ENCODE measurements at regions not wholly inside any gene's neighbourhood (a gene's known extent, or its start where the extent isn't known, plus 50 kb on each side); places are given as distances from the start of the nearest gene placed in this dataset.
"Not testable (repeated sequence)": the region's sequence is repeated elsewhere in the genome, so short reads cannot be mapped to it uniquely, and the experiment has no call there.

DNA sequence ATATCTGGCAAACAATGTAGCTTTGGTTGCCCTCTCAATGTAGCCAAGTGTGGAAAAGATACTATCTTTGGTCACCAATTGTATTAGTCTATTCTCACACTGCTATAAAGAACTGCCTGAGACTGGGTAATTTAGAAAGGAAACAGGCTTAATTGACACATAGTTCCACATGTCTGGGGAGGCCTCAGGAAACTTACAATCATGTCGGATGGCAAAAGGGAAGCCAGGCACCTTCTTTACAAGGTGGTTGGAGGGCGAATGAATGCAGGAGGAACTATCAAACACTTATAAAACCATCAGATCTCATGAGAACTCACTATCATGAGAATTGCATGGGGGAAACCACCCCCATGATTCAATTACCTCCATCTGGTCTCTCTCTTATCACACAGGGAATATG is 133.1 kb upstream of the TBCA start:
- no peak for DNase-seq (ENCODE audit: low read depth, low spot score)

DNA sequence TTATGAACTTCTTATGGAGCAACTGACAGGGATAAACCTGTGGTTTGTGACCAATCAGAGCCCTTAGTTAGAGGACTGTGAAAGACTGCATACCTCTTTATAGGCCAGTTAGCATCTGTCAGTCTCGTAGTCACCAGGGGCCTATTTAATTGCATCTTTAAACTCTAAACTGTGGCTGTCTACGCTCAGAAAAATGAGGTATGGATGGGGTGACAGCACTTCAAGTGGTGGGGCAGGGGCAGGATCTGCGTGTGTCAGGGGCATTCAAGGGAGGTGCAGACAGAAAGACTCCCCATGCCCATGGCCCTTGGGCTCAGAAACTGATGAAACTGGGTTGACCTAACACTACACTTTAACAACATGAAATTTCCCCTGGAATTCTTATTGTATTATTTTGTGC is 132.6 kb upstream of the TBCA start:
- DNase-seq (ENCODE audit: low read depth, low spot score), result no peak

DNA sequence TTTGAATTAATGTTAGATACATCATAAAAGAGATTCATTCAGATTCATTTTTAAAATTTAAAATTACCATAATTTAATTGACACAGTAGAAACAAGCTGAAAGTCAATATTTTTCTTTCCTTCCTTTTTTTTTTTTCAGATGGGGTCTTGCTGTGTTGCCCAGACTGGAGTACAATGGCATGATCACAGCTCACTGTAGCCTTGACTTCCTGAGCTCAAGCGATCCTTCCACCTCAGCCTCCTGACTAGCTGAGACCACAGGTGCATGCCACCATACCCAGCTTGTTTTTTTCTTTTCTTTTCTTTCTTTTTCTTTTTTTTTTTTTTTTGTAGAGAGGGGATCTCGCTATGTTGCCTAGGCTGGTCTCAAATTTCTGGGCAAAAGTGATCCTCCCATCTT is 131.6 kb upstream of the TBCA start:
- DNase-seq (ENCODE audit: low read depth, low spot score), result no peak

DNA sequence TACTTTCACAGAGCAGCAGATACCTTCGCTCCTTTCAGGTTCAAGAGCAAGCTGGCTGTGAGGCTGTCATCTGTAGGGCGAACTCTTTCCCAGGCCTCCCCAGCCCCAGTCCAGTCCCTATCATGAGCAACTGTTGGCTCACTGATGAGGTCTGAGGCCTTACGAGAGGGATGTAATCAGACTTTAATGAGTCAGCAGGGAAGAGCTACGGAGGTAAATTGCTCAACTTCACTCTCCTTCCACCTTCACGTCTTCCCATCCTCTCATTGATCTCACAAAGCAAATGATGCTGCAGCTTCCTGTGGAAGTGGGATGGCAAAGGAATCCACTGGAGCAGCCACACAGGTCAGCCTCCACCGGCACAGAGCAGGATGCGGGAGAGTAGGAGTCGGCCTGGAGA is 130.7 kb upstream of the TBCA start:
- no peak for DNase-seq (ENCODE audit: low read depth, low spot score)

DNA sequence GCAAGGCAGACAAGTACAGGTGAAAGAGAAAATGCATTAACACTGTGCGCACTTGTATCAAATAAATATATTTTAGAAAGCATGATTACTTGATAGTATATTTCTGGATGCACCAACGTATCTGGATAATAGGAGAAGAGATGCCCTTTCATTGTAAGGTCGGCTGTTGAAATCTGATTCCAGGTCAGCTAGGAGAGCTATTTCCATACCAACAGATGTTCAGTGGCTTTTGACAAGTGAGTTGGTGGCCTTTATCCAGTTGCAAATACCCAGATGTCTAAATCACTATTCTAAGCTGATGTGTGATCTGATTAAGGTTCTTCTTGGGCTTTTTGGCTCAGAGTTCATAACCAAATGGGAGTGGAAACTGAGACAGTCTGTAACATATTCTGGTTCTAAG is 128.2 kb upstream of the TBCA start:
- no peak for DNase-seq (ENCODE audit: low read depth, low spot score)

DNA sequence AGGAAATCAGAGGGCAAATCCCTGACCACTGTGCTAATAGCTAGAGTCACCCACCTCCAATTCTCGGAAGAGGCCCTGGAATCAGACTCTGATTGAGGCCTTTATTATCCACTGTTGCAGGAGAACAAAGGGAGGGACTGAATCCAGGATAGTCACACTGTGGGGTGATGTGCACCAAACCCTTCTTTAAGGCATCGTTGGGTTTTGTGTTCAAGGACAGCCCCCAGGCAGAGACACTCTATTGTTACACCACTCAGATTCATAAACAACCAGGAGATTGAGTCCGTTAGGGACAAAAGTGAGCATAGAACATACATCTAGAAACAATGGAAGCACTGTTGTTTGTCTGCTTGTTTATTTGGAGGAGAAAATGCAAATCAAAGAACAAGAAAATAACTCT is 124.6 kb upstream of the TBCA start:
- no peak for DNase-seq (ENCODE audit: low read depth, low spot score)

DNA sequence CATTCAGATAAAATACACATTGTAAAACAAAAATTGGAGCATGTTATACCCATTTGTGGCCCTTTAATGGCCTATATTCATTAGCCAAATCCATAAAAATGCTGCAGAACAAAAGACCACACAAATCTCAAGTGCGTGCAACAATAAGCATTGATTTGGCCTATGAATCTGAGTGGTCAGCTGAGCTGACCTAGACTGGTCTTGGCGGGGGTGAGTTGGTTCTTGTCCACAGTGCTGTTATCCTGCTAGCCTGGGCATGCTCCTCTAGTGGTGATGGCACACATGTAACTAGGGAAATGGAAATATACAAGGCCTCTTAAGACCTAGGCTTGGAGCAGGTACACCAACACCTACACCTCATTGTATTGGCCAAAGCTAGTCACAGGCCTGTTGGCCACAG is 122.2 kb upstream of the TBCA start:
- no peak for DNase-seq (ENCODE audit: low read depth, low spot score)

DNA sequence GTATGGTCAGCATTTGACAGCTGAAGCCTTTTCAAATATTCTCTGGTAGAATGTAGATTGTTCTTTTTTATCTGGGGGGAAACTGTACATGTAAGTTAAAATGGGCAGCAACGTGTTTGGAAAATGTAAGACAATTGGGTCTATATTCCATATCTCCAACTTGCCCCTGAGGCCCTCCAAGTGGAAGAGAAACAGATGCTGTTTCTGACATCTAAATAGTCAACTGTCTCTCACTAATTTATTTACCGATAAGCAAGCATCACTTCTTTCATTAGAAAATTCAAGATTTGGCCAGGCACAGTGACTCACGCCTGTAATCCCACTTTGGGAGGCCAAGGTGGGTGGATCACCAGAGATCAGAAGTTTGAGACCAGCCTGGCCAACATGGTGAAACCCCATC is 120.2 kb upstream of the TBCA start:
- DNase-seq (ENCODE audit: low read depth, low spot score), result no peak

DNA sequence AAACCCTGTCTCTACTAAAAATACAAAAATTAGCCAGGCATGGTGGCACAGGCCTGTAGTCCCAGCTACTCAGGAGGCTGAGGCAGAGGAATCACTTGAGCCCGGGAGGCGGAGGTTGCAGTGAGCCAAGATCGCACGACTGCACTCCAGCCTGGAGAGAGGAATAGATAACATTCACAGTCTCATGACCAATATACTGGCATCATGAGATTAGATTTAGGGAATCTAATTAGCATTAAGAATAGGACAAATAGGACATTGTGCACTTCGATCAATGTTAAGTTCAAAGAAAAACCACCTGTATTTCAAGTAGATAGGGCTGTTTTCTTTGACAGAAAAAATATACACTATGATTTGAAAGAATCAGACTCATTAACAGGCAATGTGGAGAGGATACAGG is 118.0 kb upstream of the TBCA start:
- DNase-seq (ENCODE audit: low read depth, low spot score), result not testable (repeated sequence)

DNA sequence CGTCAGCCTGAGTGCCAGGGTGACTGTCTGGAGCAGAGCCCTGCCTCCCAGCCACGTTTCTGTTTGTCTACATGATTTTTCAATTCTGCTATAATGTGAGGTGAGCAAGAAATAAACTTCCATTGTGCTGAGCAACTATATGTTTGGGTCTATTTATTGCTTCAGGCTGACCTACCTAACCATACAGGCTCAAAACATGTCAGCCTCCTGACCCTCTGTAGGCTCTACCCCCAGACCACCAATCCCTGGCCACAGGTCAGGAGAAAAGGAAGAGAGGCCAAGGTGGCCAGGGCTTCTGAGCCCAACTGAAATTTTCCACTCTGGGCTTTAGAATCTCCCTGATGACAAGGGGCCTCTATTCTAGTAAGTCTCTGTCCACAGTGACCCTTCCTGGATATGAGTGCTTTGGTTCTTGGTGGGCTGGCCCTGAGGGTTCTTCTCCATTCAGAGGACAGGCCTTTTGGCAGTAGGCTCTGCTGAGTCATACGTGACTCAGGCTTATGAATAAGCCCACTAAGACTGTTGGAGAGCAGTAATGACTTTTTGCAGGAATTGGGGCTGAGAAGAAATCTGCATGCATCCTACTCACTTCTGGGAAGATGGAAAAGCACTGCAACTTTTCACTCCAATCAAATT is 117.2 kb upstream of the TBCA start:
- DNase-seq (ENCODE audit: low read depth, low spot score), result peak; percentile 96

DNA sequence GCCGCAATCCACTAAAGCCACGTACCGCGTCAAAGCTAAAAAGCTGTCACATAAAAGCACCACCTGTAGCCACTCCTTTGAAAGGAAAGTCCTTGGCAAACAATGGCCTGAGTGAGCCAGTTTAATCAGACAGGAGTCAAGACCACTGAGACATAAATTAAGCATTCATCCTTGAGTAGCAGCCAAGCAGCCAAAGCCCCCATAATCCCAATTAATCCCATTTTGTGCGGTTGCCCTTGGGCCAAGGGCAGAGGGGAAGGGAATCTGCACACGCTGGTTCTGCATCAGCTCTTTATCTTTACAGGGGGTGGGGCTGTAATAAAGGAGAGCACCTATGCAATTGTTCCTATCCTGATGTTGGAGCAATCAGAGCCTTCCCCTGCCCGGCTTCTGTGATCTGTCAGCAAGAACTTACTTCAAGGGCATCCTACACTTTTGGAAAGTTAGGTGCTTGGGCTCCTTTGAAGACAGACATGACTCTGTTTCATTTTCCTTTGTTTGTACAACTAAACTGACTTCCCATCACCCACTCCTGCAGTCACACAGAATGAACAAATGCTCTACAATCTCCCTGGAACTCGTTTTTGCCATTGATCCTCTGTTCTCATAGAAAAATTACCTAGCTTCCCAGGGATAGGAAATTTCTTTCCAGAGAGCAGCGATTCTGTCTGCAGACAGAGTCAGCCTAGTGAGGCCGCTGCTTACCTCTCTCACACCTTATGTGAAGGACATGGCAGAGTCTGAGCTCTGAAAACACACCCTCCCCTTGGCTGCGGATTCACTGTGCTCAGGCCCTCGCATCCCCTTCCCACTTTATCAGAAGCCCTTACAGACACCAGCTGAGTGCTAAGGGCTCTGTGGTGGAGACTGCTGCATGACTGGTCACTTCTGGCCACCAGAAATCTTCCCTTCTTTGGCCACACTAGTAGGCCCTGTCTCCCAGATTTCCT is 116.2 kb upstream of the TBCA start:
- no peak for DNase-seq (ENCODE audit: low read depth, low spot score)

DNA sequence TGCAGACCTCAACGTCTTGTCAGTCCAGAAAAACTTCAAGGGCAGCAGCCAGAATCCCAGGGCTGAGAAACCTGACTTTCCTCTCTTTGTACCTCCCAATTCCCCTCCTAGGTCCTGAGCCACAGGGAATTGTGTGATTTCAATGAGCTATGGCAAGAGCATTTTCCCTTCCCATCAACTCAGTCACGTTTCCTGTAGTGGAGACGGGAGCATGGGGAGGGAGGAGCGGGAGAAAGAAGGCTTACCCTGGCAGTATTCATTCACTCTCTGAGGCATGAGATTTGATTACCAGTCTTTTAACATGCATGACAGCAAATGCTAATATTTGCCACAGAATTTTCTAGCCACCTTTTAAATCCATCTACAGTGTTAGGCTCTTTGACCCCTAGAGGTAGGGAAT is 109.4 kb upstream of the TBCA start:
- DNase-seq (ENCODE audit: low read depth, low spot score), result no peak

DNA sequence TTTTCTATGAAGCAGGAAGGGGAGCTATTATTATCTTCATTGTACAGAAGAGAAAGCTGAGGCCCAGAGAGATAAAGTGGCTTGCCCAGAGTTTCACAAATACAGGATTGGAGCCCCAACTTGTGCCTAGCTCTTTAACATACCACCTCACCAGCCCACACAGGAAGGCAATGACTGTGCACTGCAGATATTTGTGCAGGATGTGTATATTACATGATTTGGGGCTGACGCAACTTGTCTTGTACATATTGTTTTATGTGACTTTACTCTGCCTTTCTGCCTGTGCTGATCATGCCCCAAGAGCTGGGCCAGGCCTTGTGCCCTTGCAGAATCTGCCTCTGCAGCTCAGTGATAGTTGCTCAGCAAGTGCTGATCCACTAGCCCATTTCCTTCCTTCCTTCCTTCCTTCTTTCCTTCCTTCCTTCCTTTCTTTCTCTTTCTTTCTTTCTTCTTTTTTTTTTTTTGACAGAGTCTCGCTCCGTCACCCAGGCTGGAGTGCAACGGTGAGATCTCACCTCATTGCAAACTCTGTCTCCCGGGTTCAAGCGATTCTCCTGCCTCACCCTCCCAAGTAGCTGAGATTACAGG is 106.6 kb upstream of the TBCA start:
- no peak for DNase-seq (ENCODE audit: low read depth, low spot score)

DNA sequence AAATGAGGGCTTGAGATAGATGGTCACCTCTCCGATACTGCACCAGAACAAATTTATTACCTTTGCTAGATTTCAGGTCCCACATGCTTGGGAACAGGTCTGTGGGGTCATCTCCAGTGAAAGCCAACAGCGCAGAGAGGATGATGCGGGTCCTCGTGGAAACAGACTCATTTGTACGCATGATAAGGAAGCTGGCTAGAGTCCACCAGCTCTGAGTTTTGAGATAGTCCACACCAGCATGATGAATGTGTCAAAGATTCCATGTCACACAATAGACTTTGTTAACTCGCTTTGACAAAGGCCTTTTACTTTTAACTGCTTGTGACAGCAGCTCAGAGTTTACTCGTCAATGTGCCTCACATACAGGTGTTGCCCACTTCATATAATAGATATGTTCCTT is 105.4 kb upstream of the TBCA start:
- DNase-seq (ENCODE audit: low read depth, low spot score), result no peak

DNA sequence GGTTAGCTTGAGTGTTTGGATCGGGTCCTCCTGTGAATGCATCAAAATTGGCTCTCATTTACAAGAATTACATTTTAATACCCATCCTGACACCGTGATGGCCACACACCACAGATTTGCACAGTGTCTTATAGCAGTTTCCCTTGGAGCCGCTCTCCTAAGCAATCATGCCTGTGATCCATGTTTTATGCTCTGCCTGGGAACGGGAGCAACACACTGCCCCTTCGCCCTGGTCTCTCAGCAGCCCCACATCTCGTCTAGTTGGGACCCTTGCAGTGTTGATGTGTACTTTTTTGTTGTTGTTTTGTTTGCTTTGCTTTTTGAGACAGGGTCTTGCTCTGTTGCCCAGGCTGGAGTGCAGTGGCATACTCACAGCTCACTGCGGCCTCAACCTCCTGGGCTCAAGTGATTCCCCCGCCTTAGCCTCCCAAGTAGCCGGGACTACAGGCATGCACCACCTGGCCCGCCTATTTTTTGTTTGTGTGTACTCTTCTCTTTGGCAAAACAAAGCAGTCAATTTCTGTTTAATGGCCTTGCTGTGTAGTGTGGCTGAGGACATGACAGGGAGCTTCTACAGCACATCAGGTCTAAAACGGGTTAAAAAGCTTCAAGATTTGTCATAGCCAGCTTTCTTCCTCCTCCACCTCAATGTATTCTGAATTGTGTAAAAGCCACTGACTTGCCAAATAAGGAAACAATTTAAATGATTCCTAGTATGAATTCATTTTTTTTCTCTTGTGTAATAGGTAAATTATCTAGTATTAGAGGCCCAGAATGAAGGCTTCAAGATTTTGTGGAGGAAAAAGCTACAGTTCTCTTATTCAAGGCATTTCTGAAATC is 101.6 kb upstream of the TBCA start:
- DNase-seq (ENCODE audit: low read depth, low spot score), result no peak

DNA sequence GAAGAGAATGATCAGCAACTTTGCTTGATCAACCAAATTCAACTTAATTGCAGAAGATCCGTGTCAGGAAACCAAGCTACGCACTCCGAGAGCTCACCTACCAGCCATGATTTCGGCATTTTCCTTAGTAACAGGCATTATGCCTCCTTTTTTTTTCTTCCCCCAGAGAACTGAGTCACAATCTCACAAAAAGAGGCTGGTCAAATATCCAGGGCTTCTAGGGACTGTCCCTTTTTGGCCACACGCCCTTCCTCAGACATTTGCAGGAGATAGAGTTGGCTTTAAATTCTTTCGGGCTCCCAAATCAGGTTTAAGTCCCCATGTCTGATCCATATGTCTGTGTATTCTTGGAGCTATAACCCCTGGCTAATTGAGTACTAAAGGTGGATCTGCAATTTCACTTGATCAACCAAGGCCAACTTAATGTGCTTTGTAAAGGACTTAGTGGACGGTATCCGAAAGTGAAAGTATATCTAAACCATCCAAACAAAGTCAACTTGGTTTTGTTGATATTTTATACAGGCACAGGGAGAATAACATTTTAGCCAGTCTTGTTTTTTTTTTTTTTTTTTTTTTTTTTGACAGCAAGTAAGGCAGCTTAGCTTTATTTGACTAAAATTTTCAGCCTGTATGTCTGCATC is 100.8 kb upstream of the TBCA start:
- no peak for DNase-seq (ENCODE audit: low read depth, low spot score)

DNA sequence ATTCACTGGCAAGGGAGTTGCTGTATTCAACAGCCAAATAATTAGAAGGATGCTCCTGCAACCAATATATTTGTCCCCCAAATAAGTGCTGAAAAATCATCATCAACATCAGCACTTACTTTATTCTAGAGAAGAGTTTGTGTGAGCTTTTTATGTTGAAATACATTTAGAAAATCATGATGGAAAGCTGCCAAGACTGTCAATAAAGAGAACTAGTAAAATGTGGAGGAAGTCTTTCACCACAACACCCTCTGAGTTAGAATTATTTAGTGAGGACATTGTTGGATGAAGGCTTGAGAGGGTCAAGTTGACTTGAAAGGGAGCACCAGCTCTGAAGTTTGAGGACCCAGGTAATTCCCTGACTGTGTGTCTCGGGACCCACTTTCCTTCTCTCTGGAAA is 100.2 kb upstream of the TBCA start:
- DNase-seq (ENCODE audit: low read depth, low spot score), result no peak

DNA sequence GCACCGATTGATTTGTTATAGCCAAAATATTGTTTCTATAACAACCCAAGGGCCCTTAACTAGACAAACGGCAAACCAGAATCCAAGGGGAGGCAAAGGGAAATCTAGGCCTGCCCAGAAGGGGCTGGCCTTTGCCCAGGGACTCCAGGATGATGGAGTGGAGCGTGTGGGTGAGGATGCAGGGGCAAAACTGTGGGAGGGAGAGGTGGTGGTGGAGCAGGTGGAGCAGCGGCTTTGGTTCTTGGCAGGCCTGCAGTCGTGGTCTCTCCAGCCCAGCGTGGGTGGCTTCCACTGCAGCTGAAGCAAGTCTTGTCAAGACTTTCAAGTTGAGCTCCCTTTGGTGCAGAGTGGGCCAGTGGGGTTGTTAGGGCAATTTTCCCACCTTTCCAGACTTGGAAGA is 98.6 kb upstream of the TBCA start:
- DNase-seq (ENCODE audit: low read depth, low spot score), result no peak

DNA sequence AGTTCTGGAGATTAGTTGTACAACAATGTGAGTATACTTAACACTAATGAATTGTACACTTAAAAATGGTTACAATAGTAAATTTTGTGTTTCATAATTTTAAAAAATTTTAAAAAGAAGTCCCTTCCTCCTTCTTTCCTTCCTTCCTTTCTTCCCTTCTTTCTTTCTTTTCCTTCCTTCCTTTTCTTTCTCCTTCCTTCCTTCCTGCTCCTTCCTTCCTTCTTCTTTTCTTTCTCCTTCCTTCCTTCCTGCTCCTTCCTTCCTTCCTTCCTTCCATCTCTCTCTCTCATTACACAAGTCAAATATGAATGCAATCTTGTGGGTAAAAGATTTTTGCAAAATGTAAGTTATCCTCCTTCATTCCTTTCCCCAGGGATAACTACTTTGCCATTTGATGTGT is 97.1 kb upstream of the TBCA start:
- DNase-seq (ENCODE audit: low read depth, low spot score), result no peak

DNA sequence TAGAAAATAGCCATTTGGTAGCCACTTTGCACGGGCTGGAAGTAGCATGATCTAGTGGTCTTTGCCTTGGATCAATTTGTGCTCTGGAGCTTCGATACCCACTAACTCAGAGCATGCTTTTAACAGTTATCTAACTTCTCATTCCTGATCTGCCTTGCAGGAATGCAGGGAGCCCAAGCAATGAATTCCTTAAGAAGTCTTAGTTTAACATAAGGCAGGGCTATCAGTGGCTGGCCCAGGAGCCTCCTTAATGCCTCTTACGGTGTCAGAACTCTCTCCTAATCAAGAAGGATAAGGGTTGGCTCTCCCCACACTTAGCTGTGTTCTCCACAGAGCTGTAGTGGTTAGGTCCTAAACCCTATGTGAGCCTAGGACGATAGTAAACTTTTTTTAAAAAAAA is 95.8 kb upstream of the TBCA start:
- DNase-seq (ENCODE audit: low read depth, low spot score), result no peak

DNA sequence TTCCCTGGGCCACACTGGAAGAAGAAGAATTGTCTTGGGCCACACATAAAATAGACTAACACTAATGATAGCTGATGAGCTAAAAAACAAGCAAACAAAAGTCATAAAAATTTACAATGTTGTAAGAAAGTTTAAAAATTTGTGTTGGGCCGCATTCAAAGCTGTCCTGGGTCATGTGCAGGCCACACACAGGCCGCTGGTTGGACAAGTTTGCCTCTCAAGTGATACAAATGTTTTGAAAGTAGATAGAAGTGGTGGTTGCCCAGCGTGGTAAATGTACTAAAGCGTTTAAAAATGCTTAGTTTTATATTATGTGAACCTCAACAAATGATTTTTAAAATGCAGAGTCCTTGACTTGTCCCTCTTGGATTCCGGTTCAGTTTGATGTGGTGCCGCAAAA is 94.9 kb upstream of the TBCA start:
- DNase-seq (ENCODE audit: low read depth, low spot score), result no peak
